MV-4-11 (cell line): ENCODE measurements at regions not wholly inside any gene's neighbourhood (a gene's known extent, or its start where the extent isn't known, plus 50 kb on each side); places are given as distances from the start of the nearest gene placed in this dataset.

Source experiments
- DNase-seq: peaks from one replicate; lab custom pipeline; 2025; lab: John Stamatoyannopoulos, UW

GRCh38 chr5:143586781-143587362 is 183.4 kb upstream of the NR3C1 start:
- DNase-seq: no peak

GRCh38 chr5:143585970-143586369 is 182.5 kb upstream of the NR3C1 start:
- no peak for DNase-seq

DNA sequence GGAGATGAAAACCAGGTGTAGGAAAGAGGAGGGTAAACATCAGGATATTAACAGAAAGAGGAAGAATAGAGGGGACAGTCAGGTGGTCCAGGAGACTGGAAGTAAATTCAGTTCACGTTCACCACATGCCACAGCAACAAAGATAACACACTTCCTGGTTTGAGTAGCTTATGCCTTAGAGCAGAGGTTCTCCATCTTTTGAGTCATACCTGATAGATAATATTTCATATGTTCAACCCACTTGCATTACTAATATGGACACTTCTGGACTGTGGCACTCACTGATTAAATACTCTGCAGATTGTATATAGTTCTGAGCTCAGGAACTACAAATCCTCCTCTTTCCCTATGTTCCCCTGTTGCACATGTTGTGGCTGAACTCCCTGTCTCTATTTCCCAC is 179.9 kb upstream of the NR3C1 start:
- peak; percentile 47 for DNase-seq

- DNase-seq: peak; percentile 85
These were observed 179.4 kb upstream of the NR3C1 start for GRCh38 chr5:143582869-143583268.

DNA sequence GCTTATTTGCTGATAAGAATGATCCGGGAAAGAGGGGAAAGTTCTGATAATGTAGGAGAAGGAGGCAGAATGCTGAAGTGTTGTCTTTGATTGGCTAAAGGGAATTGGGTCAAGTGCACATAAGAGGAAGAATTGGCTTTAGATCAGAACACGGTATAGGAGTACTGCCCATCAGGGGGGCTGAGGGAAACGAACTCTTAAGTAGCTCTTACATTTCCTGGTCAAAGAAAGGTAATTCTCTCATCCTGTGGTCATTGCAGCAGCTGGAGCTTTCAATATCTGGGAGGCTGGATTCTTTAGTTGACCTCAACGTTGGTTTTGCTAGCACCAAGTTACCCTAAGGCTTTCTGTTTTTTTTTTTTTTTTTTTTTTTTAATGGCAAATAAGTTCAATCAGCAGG is 178.7 kb upstream of the NR3C1 start:
- DNase-seq: no peak

DNA sequence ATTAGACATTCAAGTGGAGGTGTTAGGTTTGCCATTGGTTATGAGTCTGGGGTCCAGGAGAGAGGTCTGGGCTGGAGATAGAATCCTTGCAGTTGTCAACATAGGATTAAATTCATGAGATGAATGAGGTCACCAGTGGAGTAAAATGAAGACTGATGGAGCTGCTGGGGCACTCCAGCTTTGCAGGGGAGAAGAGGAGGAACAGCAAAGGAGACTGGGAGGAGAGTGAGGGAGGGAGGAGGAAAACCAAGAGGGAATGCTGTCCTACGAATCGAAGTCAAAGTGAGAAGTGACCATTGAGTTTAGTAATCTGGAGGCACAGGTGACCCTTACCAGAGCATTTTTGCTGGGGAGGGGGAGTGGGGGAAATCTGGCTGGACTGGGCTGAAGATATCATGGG is 178.2 kb upstream of the NR3C1 start:
- no peak for DNase-seq

GRCh38 chr5:143581147-143581546 is 177.7 kb upstream of the NR3C1 start:
- no peak for DNase-seq

GRCh38 chr5:143576711-143577484 is 173.4 kb upstream of the NR3C1 start:
- DNase-seq: no peak

- DNase-seq: no peak
These were observed 171.8 kb upstream of the NR3C1 start for GRCh38 chr5:143575286-143575685.

- no peak for DNase-seq
These were observed 170.8 kb upstream of the NR3C1 start for GRCh38 chr5:143574236-143574635.

GRCh38 chr5:143573568-143574170 is 170.2 kb upstream of the NR3C1 start:
- DNase-seq: peak; percentile 71

GRCh38 chr5:143572671-143573070 is 169.2 kb upstream of the NR3C1 start:
- no peak for DNase-seq

GRCh38 chr5:143571642-143572624 is 168.4 kb upstream of the NR3C1 start:
- no peak for DNase-seq

DNA sequence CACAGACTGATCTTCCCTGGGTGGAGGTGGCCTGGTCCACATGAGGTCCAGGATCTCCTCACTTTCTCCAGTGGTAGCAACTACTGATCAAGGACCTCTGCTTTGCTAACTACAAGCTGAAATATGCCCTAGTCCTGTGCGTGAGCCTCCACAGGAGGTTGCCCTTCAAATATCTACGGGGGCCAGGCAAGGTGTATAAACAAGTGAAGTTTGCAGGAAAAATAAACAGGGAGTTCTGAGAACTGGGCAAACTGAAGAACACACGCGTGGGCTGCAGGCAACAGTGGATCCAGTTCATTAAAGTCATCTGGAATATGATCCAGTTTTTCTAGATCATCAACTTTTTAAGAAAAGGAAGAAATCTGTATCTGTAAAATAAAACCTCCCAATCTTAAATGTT is 167.5 kb upstream of the NR3C1 start:
- DNase-seq: no peak

- no peak for DNase-seq
These were observed 166.5 kb upstream of the NR3C1 start for GRCh38 chr5:143569722-143570567.

DNA sequence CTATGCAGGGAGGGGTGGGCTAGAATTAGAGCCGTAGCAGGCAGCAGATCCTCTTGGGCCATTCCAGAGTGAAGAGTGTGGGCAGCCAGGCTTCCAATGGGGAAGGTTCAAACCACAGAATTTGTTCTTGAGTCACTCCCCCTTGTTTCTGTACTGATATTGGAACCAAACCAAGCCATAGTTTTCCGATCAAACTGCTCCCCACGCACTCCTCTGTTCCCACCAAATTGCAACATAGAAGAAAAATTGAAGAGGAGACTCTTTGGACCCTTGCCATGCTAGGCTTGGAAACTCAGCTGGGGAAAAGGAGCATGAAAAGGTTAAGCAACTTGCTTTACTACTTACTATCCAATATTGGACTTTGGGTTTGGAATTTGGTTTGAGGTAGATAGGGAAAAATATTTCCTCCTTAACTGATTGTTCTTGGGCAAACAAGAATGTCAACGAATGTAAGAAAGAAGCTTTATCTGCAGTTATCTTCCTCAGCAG is 165.8 kb upstream of the NR3C1 start:
- DNase-seq: no peak

DNA sequence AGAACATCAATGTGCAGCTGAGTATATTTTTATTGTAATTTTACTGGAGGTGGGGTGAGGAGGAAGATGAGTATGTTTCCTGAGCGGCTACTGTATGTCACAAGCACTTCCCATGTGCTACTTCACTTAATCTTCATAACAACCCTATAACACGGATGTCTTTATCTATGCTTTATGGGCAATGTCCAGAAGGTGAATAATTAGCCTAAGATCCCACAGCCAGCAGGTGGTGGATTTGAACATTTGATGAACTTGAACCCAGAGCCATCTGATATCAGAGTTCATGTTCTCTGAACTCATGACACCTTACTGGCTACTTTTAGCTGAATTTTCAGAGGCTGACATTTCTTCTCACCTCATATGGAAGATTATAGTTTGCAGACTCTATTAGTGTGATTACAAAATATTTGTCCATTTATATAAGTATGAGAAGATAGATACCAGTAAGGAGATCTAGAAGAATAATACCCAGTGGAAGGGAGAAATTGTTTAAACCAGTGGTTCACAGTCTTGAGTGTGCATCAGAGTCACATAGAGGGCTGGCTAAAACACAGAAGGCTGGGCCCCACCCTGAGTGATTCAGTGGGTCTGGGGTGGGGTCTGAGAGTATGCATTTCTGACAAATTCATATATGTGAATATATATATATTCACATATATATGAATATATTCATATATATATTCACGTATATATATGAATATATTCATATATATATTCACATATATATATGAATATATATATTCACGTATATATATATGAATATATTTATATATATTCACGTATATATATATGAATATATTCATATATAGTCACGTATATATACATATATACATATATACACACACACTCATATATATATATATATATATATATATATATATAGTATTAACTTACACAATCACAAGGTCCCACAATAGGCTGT is 164.4 kb upstream of the NR3C1 start:
- no peak for DNase-seq

DNA sequence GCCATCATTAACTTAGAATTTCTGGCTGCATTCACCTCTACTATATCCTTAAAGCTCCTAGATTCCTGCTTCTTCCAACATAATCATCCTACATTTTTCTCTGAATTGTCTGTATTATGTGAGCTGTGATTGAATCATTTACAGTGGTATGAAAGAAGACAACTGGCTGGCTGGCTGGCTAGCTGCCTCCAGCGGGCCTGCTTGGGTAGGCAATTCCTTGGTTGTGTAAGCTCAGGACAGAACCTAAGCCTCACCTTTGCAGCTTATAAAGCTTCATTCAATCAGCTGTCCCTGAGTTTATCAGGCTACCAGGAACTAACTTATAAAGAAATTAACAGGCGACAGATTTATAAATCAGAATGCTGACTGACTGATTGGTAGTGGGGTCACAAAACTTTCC is 162.7 kb upstream of the NR3C1 start:
- no peak for DNase-seq

GRCh38 chr5:143564417-143564816 is 160.9 kb upstream of the NR3C1 start:
- DNase-seq: peak; percentile 94

GRCh38 chr5:143562935-143563334 is 159.4 kb upstream of the NR3C1 start:
- no peak for DNase-seq
